ENCODE measurements at regions not wholly inside any gene's neighbourhood (a gene's known extent, or its start where the extent isn't known, plus 50 kb on each side); places are given as distances from the start of the nearest gene placed in this dataset.

GRCh38 chr5:118551716-118552115, 436.6 kb downstream of the DTWD2 start:
- DNase-seq (ENCODE audit: extremely low spot score), result no peak
- ChIA-PET CTCF (no interaction called here), POLR2A (no interaction called here)
- no peak for TF ChIP-seq CTCF (IDR thresholded peaks at IDR 0.05; ENCODE audit: control extremely low read depth, extremely low read depth, low read depth, missing control alignments)

GRCh38 chr5:118551031-118551430, 437.3 kb downstream of the DTWD2 start:
- no peak for DNase-seq (ENCODE audit: extremely low spot score)
- POLR2A ChIA-PET, result no interaction called here

GRCh38 chr5:118548761-118549720, 439.3 kb downstream of the DTWD2 start:
- no peak for DNase-seq (ENCODE audit: extremely low spot score)
- ChIA-PET CTCF (interaction anchor here (1.2 to 2.0 kb wide), 2 partner anchors 10 to 65 kb away, joined by 3 to 5 read pairs; no protein-coding TSS in a partner anchor), POLR2A (no interaction called here)
- TF ChIP-seq CTCF (IDR thresholded peaks at IDR 0.05; ENCODE audit: control extremely low read depth, extremely low read depth, low read depth, missing control alignments), result no peak

More at GRCh38 chr5:118551031-118551430, 437.3 kb downstream of the DTWD2 start:
- TF ChIP-seq CTCF (IDR thresholded peaks at IDR 0.05; ENCODE audit: control extremely low read depth, extremely low read depth, low read depth, missing control alignments), result no peak
- CTCF ChIA-PET, result interaction anchor here (0.9 to 1.1 kb wide), 2 partner anchors 30 to 59 kb away, joined by 3 to 4 read pairs; no protein-coding TSS in a partner anchor

GRCh38 chr5:118545470-118545869, 442.9 kb downstream of the DTWD2 start:
- DNase-seq (ENCODE audit: extremely low spot score), result no peak
- no peak for TF ChIP-seq CTCF (IDR thresholded peaks at IDR 0.05; ENCODE audit: control extremely low read depth, extremely low read depth, low read depth, missing control alignments)
- CTCF ChIA-PET, result interaction anchor here (0.8 kb wide), 1 partner anchor 11 kb away, joined by 3 read pairs; no protein-coding TSS in a partner anchor

GRCh38 chr5:118544887-118545449, 443.4 kb downstream of the DTWD2 start:
- CTCF ChIA-PET, result interaction anchor here (0.8 kb wide), 1 partner anchor 12 kb away, joined by 3 read pairs; no protein-coding TSS in a partner anchor
- TF ChIP-seq CTCF (IDR thresholded peaks at IDR 0.05; ENCODE audit: control extremely low read depth, extremely low read depth, low read depth, missing control alignments), result no peak
- POLR2A ChIA-PET, result no interaction called here
- no peak for DNase-seq (ENCODE audit: extremely low spot score)

More at GRCh38 chr5:118545470-118545869, 442.9 kb downstream of the DTWD2 start:
- POLR2A ChIA-PET, result no interaction called here

- ChIA-PET POLR2A (no interaction called here), CTCF (no interaction called here)
- no peak for DNase-seq (ENCODE audit: extremely low spot score)
- no peak for TF ChIP-seq CTCF (IDR thresholded peaks at IDR 0.05; ENCODE audit: control extremely low read depth, extremely low read depth, low read depth, missing control alignments)
These were observed 454.4 kb downstream of the DTWD2 start for GRCh38 chr5:118533923-118534322.
